Muscle layer of colon (tissue), 2 donors: ENCODE measurements at regions not wholly inside any gene's neighbourhood (a gene's known extent, or its start where the extent isn't known, plus 50 kb on each side); places are given as distances from the start of the nearest gene placed in this dataset.

Source experiments
- H3K27ac ChIP-seq: one replicate; pipeline ENCODE4 v1.7.0; 2013; ENCODE audit warnings: low read depth, mild to moderate bottlenecking, low read length, moderate library complexity
- H3K27me3 ChIP-seq, 2 donors: one replicate each; pipeline ENCODE4 v1.7.0; 2013; ENCODE audit warnings: low read length in 2 of 2, mild to moderate bottlenecking in 2 of 2; ENCODE audit not compliant: insufficient read depth in 2 of 2, control insufficient read depth in 1 of 2
- H3K36me3 ChIP-seq: one replicate; pipeline ENCODE4 v1.7.0; 2013; ENCODE audit warnings: mild to moderate bottlenecking, low read length; ENCODE audit not compliant: insufficient read depth
- H3K4me1 ChIP-seq: one replicate; pipeline ENCODE4 v1.7.0; 2013; ENCODE audit warnings: mild to moderate bottlenecking, low read length; ENCODE audit not compliant: insufficient read depth
- H3K4me3 ChIP-seq, 2 donors: one replicate each; pipeline ENCODE4 v1.7.0; 2013; ENCODE audit warnings: low read length in 2 of 2, low read depth in 1 of 2, mild to moderate bottlenecking in 1 of 2, moderate library complexity in 1 of 2
- H3K9ac ChIP-seq: one replicate; pipeline ENCODE4 v1.7.0; 2013; ENCODE audit warnings: low read length
- H3K9me3 ChIP-seq: one replicate; pipeline ENCODE4 v1.7.0; 2013; ENCODE audit warnings: mild to moderate bottlenecking, low read length
- donor health status: abdominal sarcoma.
- donor health status: Adenocarcinoma of cecum.

DNA sequence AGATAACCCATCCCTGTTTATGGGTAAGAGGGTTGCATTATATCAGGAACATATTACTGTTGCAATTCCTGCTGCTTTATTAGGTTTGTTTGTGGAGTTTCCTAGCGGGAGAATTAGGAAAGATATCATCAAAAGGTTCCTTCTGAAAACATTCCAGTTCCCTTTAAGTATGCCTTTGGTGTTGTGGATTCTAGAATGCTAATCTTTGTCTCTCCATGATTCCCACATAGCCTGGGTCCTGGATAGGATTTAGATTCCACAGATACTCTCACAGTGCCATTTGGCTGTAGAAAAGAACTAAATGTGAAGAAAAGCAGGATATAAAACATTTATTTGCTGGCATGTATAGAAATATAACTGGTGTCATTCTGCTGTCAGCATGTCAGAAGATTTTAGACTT lies 338.7 kb downstream of the PCDH18 start:
- no peak overlapping the region for H3K4me3 ChIP-seq
- H3K36me3 ChIP-seq = no peaks in the 10 kb centered on the region
- H3K27ac ChIP-seq = no peak overlapping the region
- H3K9me3 ChIP-seq = no peaks in the 10 kb centered on the region
- no peaks in the 10 kb centered on the region for H3K4me1 ChIP-seq
- H3K27me3 ChIP-seq = no peaks in the 10 kb centered on the region
- H3K9ac ChIP-seq = no peak overlapping the region

DNA sequence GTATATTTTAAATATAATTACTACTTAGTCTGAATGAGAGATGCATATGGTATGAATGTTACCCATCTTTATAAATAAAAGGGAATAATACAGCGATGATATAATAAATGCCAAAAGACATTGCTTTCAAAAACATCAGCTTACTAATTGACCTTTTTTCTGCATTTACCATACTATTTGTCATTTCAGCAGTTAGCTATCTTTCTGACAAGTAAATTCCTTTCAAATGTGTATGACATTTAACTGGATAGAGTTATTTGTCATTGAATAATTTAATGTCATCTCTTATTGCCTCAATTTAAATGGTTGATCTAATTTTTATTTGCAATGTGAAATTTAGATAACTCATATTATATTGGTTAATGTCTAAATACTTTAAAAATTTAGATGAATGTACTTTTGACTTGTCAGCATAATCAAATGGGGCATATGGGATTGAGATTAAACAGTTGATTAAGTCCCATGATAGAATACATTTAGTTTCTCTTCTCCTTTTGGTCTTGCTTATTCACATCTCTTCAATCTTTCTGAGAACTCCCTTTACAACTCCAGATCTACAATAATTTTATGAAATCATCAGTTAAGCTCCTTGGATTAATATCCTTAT lies 350.9 kb downstream of the PCDH18 start:
- H3K4me3 ChIP-seq = no peak overlapping the region
- H3K27ac ChIP-seq = no peak overlapping the region
- H3K27me3 ChIP-seq = no peaks in the 10 kb centered on the region
- no peak overlapping the region for H3K9ac ChIP-seq
- no peaks in the 10 kb centered on the region for H3K36me3 ChIP-seq
- H3K4me1 ChIP-seq = no peaks in the 10 kb centered on the region
- peaks cover 7% of the 10 kb centered on the region for H3K9me3 ChIP-seq

DNA sequence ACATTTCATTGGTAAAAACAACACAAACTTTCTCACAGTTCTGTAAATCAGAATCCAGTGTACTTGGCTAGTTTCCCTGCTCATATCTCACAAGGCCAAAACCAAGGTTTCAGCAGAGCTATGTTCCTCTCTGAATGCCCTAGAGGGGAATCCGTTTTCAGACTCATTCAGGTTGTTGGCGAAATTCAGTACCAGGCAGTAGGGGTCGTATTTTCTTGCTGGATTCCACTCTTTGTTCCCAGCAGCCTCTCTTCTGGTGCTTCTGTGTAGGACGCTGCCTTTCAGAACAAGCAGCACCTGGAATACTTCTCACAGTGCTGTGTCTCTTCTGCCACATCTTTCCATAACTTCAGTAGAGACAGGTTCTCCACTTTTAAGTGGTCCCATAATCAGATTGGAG lies 351.9 kb downstream of the PCDH18 start:
- H3K27ac ChIP-seq = no peak overlapping the region
- no peak overlapping the region for H3K9ac ChIP-seq
- no peak overlapping the region for H3K4me3 ChIP-seq

DNA sequence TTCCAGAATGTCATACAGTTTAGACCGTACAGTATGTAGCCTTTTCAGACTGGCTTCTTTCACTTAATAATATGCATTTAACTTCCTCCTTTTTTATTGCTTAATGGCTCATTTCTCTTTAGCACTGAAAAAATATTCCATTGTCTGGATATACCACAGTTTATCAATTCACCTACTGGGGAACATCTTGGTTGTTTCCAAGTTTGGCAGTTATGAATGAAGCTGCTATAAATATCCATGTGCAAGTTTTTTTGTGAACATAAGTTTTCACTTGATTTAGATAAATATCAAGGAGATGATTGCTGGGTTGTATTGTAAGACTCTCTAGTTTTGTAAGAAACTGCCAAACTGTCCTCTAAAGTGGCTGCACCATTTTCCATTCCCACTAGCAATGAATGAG lies 375.5 kb downstream of the PCDH18 start:
- Histone ChIP-seq H3K4me3 (no peak overlapping the region), H3K36me3 (no peaks in the 10 kb centered on the region), H3K9me3 (no peaks in the 10 kb centered on the region), H3K27me3 (no peaks in the 10 kb centered on the region), H3K27ac (no peak overlapping the region), H3K9ac (no peak overlapping the region), H3K4me1 (no peaks in the 10 kb centered on the region)

More for the DNA sequence above, 351.9 kb downstream of the PCDH18 start:
- H3K9me3 ChIP-seq = peaks cover 7% of the 10 kb centered on the region
- H3K36me3 ChIP-seq = no peaks in the 10 kb centered on the region
- H3K27me3 ChIP-seq = no peaks in the 10 kb centered on the region
- H3K4me1 ChIP-seq = no peaks in the 10 kb centered on the region

DNA sequence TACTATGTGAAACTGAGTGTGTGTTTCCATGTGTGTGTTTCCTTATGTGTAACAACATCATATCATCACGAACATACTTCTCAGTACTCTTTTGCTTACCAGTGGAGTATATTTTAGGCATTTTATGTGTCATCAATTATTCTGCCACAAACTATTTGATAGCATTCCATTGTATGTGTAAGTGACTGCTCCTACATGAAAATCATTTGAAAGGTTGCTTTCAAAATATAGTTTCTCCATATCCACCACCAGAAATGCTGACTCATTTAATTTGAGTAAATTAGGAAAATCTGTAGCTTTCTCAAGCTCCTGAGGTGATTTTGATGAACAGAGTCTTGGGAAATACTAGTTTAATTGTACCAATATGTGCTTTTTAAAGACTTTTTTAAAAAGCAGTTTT lies 376.2 kb downstream of the PCDH18 start:
- H3K27ac ChIP-seq = no peak overlapping the region
- no peaks in the 10 kb centered on the region for H3K36me3 ChIP-seq
- H3K27me3 ChIP-seq = no peaks in the 10 kb centered on the region
- no peaks in the 10 kb centered on the region for H3K9me3 ChIP-seq
- H3K4me3 ChIP-seq = no peak overlapping the region
- no peaks in the 10 kb centered on the region for H3K4me1 ChIP-seq
- no peak overlapping the region for H3K9ac ChIP-seq

DNA sequence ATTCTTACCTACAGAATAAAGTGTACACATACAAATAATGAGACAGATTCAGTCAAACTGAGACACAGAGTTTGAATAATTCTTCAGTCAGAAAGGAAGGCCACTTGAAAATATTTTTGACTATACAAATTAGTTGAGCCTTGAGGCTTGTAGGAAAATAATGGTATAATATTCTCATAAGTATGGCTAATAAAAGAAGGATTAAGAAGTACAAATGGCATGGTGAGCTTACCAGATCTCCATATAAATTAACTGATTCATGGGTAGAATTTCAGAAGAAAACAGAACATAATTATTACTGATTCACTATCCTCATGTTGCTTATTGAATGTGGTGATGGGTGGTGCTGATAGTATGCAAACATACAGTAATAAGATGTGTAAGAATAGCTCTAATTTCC lies 401.1 kb downstream of the PCDH18 start:
- Histone ChIP-seq H3K4me1 (no peaks in the 10 kb centered on the region), H3K9ac (no peak overlapping the region), H3K36me3 (no peaks in the 10 kb centered on the region), H3K27ac (no peak overlapping the region), H3K4me3 (no peak overlapping the region), H3K9me3 (no peaks in the 10 kb centered on the region), H3K27me3 (no peaks in the 10 kb centered on the region)

DNA sequence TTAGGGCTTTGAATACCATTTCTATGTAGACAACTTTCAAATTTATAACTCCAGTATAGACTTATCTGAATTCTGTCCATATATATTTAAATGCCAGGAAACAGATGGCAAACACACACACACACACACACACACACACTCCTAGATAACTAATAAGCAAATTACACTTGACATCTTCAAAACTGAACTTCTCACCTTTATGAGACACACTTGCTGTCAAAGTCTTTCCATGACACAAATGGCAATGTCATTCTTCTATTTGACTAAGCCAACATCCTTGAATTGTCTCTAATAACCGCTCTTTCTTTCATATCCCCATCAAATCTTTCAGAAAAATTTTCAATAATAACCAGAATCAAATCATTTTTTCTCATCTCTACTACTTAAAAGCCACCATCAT lies 402.4 kb downstream of the PCDH18 start:
- no peak overlapping the region for H3K27ac ChIP-seq
- H3K4me1 ChIP-seq = no peaks in the 10 kb centered on the region
- H3K36me3 ChIP-seq = no peaks in the 10 kb centered on the region
- H3K27me3 ChIP-seq = no peaks in the 10 kb centered on the region
- no peaks in the 10 kb centered on the region for H3K9me3 ChIP-seq
- H3K4me3 ChIP-seq = no peak overlapping the region
- no peak overlapping the region for H3K9ac ChIP-seq

DNA sequence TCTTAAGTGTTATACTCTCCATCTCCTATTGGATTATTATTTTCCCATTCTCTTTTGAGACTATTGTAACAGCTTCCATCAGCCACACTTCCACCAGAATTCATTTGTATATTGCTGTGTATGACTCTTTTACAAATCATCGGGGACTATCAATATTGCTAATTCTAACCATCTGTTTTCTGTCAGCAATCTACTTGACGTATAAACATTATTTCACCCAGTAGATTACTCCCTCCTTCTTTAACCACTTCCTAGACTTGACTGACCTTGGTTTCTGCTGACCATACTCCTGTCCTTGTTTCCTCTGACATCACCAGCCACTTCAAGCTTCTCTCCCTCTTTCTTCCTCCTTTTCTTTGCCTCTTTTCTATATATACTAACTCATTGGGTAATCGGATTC lies 402.9 kb downstream of the PCDH18 start:
- no peak overlapping the region for H3K27ac ChIP-seq
- H3K9me3 ChIP-seq = no peaks in the 10 kb centered on the region
- no peak overlapping the region for H3K9ac ChIP-seq
- no peaks in the 10 kb centered on the region for H3K36me3 ChIP-seq
- H3K4me3 ChIP-seq = no peak overlapping the region
- H3K4me1 ChIP-seq = no peaks in the 10 kb centered on the region
- H3K27me3 ChIP-seq = no peaks in the 10 kb centered on the region

DNA sequence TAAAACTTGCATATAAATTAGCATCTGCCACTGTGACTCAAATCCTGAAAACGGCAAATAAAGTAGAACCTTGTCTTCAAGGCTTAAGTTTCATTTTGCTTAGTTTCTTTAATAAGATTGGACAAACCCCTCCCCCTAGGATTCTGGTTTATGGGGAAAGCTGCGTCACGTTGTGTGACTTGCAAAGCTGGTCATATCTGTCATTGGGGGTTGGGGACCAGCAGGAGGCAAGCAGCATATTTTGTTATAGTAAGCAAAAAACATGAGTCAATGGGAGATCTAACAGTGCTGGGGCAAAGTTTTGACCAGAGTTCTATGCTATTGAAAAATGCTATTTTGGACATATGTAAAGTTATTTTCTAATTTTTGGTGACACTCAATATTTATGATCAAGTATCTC lies 407.3 kb downstream of the PCDH18 start:
- Histone ChIP-seq H3K4me1 (no peaks in the 10 kb centered on the region), H3K9me3 (no peaks in the 10 kb centered on the region), H3K27ac (no peak overlapping the region), H3K4me3 (peak overlapping the region; percentile 25 to 37), H3K27me3 (no peaks in the 10 kb centered on the region), H3K9ac (no peak overlapping the region), H3K36me3 (no peaks in the 10 kb centered on the region)

DNA sequence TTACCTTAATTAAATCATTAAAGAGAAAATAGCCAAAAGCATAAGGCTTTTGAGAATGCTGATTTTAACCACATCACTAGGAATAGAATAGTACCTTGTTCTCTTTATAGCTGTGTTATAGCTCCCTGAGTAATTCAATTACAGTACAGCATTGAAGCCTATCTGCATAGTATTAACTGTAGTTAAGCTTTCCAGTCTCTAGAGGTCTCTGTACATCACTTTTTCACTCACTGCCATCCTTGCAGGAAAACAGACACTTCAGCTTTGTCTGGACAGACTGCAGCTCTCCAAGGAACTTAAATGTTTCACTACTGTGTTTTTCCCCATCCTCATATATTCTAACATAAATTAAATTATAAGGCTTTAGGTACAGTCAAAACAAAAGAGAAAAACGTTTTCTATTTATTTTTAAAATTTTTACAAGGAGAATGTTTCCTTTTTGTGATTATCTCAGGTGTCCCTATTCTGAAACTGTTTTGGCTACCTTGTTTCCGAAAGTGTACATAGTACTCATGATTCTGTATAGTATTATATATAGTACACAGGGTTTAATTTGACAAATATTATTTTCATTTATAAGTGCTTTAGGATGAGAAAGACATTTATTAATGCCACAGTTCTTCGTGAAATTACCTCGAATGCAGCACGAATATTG lies 407.9 kb downstream of the PCDH18 start:
- Histone ChIP-seq H3K27ac (no peak overlapping the region), H3K36me3 (no peaks in the 10 kb centered on the region), H3K27me3 (no peaks in the 10 kb centered on the region), H3K9ac (no peak overlapping the region), H3K4me3 (peak overlapping the region; percentile 25 to 37), H3K4me1 (no peaks in the 10 kb centered on the region), H3K9me3 (no peaks in the 10 kb centered on the region)

DNA sequence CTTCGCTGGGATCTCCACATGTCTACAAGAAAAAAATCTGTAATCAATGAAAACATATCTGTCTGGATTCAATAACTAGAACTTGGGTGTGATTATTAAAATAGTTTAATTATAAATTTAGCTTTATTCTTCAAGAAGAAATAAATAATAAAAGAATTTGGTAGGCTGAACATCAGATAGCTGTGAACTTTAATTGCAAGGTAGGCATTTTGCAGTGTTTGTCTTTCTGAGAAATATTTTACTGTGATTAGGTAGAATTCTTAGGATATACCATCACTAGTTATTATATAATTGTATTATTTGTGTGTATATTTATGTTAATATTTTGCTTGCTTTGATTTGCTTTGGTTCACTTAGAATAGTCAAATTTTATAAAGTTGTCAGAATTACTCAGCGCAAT lies 409.4 kb downstream of the PCDH18 start:
- Histone ChIP-seq H3K27me3 (no peaks in the 10 kb centered on the region), H3K27ac (no peak overlapping the region), H3K4me3 (no peak overlapping the region), H3K36me3 (no peaks in the 10 kb centered on the region), H3K4me1 (no peaks in the 10 kb centered on the region), H3K9ac (no peak overlapping the region), H3K9me3 (no peaks in the 10 kb centered on the region)

DNA sequence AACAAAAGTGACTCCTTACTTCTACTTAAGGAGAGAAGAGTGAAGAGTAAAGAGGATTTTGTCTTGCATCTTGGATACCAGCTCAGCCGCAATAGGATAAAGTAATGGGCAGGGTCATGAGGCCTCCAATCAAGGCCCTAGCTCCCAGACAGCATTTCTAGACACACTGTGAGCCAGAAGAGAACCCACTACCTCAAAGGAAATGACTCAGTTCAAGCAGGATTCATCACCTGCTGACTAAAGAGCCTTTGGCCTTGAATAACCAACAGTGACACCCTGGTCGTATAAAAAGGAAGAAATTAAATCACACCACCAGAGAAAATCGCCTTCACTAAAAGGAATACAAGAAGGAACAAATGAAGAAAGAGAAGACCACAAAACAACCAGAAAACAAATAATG lies 416.1 kb downstream of the PCDH18 start:
- H3K9me3 ChIP-seq = no peaks in the 10 kb centered on the region
- no peak overlapping the region for H3K27ac ChIP-seq
- no peak overlapping the region for H3K4me3 ChIP-seq
- no peaks in the 10 kb centered on the region for H3K36me3 ChIP-seq
- H3K4me1 ChIP-seq = no peaks in the 10 kb centered on the region
- no peaks in the 10 kb centered on the region for H3K27me3 ChIP-seq
- H3K9ac ChIP-seq = no peak overlapping the region
